Spleen (tissue), 7 donors: ENCODE measurements at regions not wholly inside any gene's neighbourhood (a gene's known extent, or its start where the extent isn't known, plus 50 kb on each side); places are given as distances from the start of the nearest gene placed in this dataset.

Experiments
- POLR2AphosphoS5 ChIP-seq, 3 donors: sonication (generic); formaldehyde crosslinking; IDR thresholded peaks; one replicate each; pipeline ENCODE4 v1.5.1; 2017; ENCODE audit warnings: antibody characterized with exemption in 3 of 3
- TF ChIP-seq, protein P1 (sequence below), 11 experiments: fragments of 200-600 bp in 7 of 11; fragments of 450-650 bp in 4 of 11; sonication (generic) in 4 of 11; IDR thresholded peaks in 8 of 11; conservative IDR thresholded peaks in 3 of 11; 1 replicate in 7 of 11; 2 replicates in 4 of 11; pipeline versions ENCODE4 v1.4.0 to v1.8.0; 2016 to 2021; ENCODE audit warnings: antibody characterized with exemption in 11 of 11, inconsistent platforms in 4 of 11, mild to moderate bottlenecking in 1 of 11
- donor health status: DM: no; HTN: no; CAD: no; lungs with moderate emphysema.
- donor health status: DM: no; HTN: no; CAD: no.
- donor health status: DM: no; HTN: no; CAD: no.

- TF ChIP-seq, protein P1, sequence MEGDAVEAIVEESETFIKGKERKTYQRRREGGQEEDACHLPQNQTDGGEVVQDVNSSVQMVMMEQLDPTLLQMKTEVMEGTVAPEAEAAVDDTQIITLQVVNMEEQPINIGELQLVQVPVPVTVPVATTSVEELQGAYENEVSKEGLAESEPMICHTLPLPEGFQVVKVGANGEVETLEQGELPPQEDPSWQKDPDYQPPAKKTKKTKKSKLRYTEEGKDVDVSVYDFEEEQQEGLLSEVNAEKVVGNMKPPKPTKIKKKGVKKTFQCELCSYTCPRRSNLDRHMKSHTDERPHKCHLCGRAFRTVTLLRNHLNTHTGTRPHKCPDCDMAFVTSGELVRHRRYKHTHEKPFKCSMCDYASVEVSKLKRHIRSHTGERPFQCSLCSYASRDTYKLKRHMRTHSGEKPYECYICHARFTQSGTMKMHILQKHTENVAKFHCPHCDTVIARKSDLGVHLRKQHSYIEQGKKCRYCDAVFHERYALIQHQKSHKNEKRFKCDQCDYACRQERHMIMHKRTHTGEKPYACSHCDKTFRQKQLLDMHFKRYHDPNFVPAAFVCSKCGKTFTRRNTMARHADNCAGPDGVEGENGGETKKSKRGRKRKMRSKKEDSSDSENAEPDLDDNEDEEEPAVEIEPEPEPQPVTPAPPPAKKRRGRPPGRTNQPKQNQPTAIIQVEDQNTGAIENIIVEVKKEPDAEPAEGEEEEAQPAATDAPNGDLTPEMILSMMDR (IDR thresholded peaks at IDR 0.05 in 8 of 11, conservative IDR thresholded peaks at IDR 0.05 in 3 of 11): no peak
- TF ChIP-seq POLR2AphosphoS5 (IDR thresholded peaks at IDR 0.05): no peak
Observed at GRCh38 chr18:1578505-1578904, 673.8 kb downstream of the ADCYAP1 start.
